Stimulated activated CD4-positive, alpha-beta T cell treated with anti-CD3 and anti-CD28 coated beads, Interleukin-15, amount 100 ng/mL, for 48 hours (primary cell): ENCODE measurements at regions not wholly inside any gene's neighbourhood (a gene's known extent, or its start where the extent isn't known, plus 50 kb on each side); places are given as distances from the start of the nearest gene placed in this dataset.

Source experiments
- DNase-seq, 2 donors: peaks; one replicate each; pipeline ENCODE4 v3.0.0-alpha.2; 2020; ENCODE audit warnings: low read depth in 2 of 2

DNA sequence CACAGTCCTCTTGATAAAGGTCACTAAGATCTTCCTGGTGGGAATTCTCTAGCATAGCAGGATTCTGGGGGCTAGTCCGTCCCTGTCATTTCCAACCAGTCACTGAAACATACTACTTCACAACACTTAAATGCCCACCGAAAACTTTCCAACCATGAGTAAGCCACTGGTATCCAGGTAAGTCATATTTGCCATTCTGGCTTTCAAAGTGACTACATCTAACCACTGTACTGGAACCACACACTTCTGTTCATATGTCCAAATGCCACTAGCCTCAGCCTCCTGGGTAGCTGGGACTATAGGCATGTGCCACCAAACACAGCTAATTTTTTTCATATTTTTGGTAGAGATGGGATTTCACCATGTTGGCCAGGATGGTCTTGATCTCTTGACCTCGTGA is 64.3 kb upstream of the VANGL1 start:
- DNase-seq, result no peak

DNA sequence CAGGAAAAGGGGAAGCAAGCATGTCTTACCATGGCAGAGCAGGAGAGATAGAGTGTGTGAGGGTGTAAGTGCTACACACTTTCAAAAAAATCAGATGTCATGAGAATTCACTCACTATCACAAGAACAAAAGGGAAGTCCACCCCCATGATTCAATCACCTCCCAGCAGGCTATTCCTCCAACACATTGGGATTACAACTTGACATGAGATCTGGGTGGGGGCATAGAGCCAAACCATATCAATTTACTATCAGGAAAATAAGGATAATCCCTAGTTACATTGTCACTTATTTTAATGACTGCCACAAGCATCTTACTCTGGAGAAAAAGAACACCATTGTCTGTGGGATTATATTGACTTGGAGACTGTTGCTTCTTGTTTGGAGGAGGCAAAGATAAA is 66.1 kb upstream of the VANGL1 start:
- no peak for DNase-seq

DNA sequence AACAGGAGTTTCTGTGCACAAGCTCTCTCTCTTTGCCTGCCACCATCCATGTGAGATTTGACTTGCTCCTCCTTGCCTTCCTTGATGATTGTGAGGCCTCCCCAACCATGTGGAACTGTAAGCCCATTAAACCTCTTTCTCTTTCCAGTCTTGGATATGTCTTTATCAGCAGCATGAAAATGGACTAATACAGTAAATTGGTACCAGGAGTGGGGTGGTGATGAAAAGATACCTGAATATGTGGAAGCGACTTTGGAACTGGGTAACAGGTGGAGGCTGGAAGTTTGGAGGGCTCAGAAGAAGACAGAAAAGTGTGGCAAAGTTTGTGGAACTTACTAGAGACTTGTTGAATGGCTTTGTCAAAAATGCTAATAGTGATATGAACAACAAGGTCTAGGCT is 69.1 kb upstream of the VANGL1 start:
- no peak for DNase-seq

GRCh38 chr1:115567431-115567830 is 74.3 kb upstream of the VANGL1 start:
- no peak for DNase-seq

DNA sequence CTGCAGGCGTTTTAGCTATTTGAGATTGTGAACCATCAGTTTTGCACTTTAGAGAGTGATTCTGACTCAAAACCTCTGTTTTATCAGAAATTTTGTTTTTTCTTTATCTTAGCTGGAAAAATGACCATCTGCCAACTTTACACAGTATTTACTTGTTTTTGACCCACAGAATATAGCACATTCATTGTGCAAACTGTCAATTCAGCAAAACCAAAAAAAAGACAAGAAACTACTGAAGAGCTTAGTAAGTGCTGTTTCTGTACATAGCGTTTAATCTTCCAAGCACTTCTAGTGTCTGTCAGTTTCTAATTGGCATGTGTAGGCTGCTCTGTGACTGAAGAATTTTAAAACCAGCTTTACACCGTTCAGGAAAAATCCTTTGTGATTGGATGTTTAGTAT is 76.0 kb upstream of the VANGL1 start:
- no peak for DNase-seq

DNA sequence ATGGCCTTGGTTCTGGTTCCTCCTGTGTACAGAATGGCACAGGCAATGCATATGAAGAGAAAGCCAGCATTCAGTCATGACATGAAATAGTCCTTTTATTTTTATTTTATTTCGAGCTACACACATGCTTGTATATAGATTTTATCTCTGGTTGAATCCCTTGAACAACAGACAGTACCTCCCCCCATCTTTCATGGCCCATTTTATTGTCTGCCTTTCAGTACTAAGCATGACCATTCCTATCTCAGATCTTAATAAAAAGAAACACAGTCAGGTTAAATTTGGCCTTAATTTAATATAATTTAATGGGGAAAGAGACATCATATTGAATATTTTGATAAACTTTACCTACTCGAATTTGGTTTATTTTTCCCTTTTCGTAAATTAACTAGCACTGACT is 76.4 kb upstream of the VANGL1 start:
- no peak for DNase-seq

DNA sequence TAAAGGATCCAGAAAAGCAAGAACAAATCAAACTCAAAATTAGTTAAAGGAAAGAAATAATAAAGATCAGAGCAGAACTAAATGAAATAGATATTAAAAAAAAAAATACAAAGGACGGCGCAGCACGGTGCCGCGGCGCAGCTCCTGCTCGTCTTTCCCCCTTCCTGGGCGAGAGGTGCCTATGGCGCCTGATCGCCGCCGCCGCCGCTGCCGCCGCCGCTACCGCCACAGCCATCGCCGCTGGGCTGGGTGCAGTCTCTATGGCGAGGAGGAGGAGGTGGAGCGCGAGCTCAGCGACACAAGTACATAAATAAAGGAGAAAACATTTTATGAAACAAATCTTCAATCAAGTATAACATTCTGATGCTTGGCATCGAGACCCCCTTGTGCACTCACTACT is 77.6 kb upstream of the VANGL1 start:
- DNase-seq, result no peak

DNA sequence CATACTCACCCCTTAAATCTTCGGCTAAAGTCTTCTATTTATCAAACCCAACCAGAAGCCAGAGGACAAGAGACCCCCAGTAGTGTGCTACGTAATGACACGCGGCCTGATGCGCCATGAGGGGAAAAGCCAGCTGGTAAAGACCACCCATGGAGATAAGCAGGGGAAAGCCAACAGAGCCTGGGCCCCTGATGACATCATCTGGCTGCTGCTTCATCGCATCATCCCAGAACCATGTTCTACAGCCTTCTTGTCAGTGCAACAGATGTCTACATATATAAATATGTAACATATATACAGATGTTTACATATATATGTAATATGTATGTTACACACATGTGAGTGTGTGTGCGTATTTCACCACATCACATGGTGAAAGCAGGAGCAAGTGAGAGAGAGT is 81.7 kb upstream of the VANGL1 start:
- no peak for DNase-seq

GRCh38 chr1:115558275-115558674 is 83.5 kb upstream of the VANGL1 start:
- no peak for DNase-seq

- DNase-seq, result no peak
Observed at GRCh38 chr1:115557715-115558114, 84.1 kb upstream of the VANGL1 start.

DNA sequence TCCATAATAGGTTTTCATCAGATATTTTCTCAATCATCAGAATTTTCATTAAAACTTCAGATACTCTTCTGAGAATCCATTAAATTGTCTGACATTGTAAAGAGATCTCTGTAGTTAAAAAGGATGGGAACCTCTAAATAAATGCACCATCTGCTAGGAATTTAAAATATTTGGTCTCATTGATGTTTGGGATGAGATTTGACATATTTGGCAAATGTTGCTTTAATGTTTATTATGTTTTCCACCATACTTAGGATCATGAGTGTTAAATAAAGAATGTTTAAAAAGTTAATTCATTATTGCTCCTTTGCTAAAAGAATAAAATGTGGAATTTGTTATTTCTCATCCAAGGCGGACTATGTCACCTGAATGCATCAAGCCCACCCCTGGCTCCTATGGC is 85.5 kb upstream of the VANGL1 start:
- DNase-seq, result no peak

DNA sequence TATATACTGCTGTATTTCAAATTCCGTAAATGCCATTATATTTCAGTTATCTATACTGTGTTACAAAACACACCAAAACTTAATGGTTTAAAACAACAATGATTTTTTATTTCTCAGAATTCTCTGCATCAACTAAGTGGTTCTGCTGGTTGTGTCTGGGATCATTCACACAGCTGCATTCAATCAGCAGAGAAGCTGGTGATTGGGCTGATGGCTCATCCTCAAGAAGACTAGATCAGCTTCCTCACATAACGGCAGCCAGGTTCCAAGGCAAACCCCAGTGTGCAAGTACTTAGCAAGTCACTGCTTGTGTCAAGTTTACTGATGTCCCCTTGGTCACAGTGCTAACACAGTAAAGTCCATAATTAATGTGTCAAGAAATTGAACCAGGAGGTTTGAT is 86.3 kb upstream of the VANGL1 start:
- DNase-seq, result no peak

GRCh38 chr1:115547696-115548095 is 94.1 kb upstream of the VANGL1 start:
- DNase-seq, result no peak

DNA sequence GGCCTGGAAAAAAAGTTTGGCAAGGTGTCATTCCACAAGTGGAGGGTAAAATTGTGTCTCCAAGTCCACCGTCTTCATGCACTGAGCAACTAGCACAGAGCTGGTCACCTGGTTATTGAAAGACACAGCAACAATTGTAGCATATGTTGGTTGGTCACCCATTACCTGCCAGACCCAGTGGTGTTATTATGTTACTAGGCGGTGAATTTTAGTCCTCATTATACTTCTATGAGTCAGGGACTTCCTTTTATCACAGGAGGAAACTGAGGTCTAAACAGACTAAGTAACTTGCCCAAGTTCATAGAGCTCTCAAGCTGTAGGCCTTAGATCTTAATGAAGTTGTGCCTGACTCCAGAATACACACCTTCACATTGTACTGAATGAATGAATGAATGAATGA is 94.9 kb upstream of the VANGL1 start:
- DNase-seq, result no peak

GRCh38 chr1:115545791-115546733 is 95.7 kb upstream of the VANGL1 start:
- DNase-seq, result no peak

DNA sequence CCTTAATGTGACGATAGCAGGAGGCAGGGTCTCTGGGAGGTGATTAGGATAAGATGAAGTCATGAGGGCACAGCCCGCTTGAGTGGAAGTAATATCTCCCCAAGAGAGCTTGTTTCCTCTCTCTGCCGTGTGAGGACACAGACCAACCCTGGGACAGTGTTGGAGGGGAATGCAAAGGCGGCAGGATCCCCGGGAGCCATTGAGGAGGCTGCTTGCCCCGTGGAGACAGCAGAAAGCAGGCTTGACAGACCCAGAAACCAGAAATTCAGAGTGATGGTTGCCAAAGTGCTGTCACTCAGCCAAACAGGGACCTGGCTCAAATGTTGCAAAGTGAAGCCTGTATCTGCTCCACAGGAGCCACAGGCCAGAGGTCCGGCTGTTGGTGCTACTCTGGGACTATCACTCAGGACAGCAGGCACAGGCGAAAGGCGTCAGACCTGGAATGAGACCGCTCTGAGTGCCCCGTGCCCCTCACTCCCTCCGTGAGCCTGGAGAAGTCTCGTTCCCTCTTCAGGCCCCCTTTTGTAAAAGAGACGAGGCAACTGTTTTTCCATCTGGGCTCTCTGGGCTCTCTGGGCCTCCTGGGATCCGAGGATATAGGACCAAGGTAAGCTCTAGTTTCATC is 96.6 kb upstream of the VANGL1 start:
- no peak for DNase-seq

DNA sequence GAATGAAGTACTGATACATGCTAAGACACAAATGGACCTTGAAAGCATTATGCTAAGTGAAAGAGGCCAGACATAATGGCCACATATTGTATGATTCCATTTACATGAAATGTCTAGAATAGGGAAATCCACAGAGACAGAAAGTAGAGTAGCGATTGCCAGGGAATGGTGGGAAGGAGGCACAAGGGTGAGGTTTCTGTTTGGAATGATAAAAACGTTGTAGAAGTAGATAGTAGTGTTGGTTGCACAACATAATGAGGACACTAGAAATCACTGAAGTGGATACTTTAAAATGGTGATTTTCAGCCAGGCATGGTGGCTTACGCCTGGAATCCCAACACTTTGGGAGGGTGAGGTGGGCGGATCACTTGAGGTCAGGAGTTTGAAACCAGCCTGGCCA is 97.6 kb upstream of the VANGL1 start:
- DNase-seq, result no peak

DNA sequence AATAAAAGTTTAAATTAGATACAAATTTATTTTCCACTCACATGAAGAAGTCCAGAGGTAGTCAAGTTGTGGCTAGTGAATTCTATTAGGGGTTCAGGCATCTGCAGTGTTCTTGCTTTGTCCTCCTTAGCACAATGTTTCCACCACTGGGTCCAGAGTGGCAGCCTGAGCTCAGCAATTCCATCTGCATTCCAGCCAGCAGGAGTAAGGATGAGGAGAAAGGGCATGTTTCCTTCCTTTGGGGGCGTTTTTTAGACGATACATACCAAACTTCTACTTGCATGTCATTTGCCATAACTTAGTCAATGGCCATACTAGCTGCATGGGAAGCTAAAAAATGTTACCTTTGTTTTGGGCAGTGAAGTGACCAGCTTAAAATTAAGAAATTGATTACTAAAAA is 98.5 kb upstream of the VANGL1 start:
- no peak for DNase-seq

DNA sequence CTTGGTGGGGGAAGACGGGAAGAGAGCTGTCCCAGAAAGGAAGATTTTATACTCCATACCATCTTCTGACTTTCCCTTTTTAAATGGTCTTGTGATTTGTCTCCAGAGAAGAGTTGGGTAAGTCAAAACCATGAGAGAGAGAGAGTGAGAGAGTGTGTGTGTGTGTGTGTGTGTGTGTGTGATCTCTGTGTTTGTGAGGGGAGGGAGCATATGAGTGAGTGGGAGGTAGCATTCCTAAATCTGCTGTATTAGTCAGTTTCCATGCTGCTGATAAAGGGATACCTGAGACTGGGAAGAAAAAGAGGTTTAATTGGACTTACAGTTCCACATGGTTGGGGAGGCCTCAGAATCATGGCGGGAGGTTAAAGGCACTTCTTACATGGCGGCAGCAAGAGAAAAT is 102.0 kb upstream of the VANGL1 start:
- no peak for DNase-seq

DNA sequence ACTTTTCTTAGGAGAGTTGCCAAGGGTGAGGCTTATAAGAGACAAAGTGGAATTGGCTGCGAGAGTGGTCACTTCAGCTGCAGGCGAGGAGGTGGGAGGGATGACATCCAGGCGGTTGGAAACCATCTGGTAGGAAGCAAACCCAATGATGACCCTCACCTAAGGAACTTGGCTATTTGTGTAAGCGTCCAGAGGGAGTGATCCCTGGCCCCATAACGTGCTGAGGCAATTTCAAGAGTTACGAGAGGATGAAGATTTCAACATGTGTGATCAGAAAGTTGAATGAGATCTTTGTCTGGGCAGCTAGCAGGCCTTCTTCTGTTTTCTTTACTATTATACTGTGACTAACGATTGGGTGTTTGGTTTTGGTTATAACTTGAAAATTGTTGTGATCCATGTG is 102.7 kb upstream of the VANGL1 start:
- DNase-seq, result no peak

- DNase-seq, result no peak
Observed at GRCh38 chr1:115538579-115538978, 103.2 kb upstream of the VANGL1 start.

GRCh38 chr1:115537415-115537814 is 104.4 kb upstream of the VANGL1 start:
- DNase-seq, result no peak

DNA sequence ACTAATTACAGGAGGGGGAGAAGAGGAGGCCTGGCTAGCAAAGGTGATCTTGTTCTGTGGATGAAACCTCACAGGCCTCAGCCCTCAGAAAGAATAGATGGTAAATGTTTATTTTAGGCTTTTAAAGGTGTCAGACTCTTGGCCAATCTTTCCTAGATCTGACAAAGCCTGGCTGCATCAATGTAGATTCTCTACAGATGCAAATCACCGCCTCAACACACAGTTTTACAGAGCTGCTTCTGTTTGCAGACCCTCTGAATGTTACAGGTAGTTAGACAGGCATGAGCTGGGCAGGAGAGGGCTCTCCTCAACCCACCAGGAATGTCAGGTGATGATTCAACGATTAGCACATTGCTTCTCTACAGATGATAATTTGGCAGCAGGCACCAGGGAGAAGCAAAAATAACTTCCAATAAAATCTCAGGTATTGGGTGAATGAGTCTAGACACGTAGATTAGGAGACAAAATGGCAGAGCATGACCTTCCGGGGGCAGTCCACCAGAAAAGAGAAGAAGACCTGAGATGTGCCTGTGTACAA is 105.4 kb upstream of the VANGL1 start:
- DNase-seq, result no peak
